H9 (cell line): ENCODE measurements at regions not wholly inside any gene's neighbourhood (a gene's known extent, or its start where the extent isn't known, plus 50 kb on each side); places are given as distances from the start of the nearest gene placed in this dataset.

Experiments used
- DNase-seq: peaks from one replicate; pipeline ENCODE4 v3.0.0-alpha.2; 2017
- H2AFZ ChIP-seq: one replicate; pipeline ENCODE4 v1.6.1; 2013; ENCODE audit warnings: mild to moderate bottlenecking, low read length, control low read depth, moderate library complexity
- H2AK5ac ChIP-seq: 2 replicates; pipeline ENCODE4 v1.6.1; 2013; ENCODE audit warnings: low read length, control low read depth, mixed read lengths; ENCODE audit not compliant: insufficient read length
- H2BK120ac ChIP-seq: one replicate; pipeline ENCODE4 v1.6.1; 2013; ENCODE audit warnings: low read depth, mild to moderate bottlenecking, low read length, control low read depth, inconsistent platforms; ENCODE audit not compliant: poor library complexity, severe bottlenecking
- H2BK12ac ChIP-seq: 2 replicates; pipeline ENCODE4 v1.6.1; 2013; ENCODE audit warnings: low read length, control low read depth, mixed read lengths, low read depth; ENCODE audit not compliant: insufficient read length
- H2BK15ac ChIP-seq: 2 replicates; pipeline ENCODE4 v1.6.1; 2013; ENCODE audit warnings: low read depth, low read length, control low read depth
- H2BK20ac ChIP-seq: one replicate; pipeline ENCODE4 v1.6.1; 2013; ENCODE audit warnings: low read depth, mild to moderate bottlenecking, low read length, control low read depth, inconsistent platforms; ENCODE audit not compliant: poor library complexity, severe bottlenecking
- H2BK5ac ChIP-seq: 2 replicates; pipeline ENCODE4 v1.6.1; 2013; ENCODE audit warnings: low read length, control low read depth, mixed read lengths; ENCODE audit not compliant: insufficient read length
- H3K14ac ChIP-seq: 2 replicates; pipeline ENCODE4 v1.6.1; 2013; ENCODE audit warnings: low read length, control low read depth; ENCODE audit not compliant: insufficient read depth
- H3K18ac ChIP-seq: 2 replicates; pipeline ENCODE4 v1.6.1; 2013; ENCODE audit warnings: low read depth, mild to moderate bottlenecking, mixed read lengths, low read length, control low read depth; ENCODE audit not compliant: insufficient read length
- H3K23ac ChIP-seq: 2 replicates; pipeline ENCODE4 v1.6.1; 2013; ENCODE audit warnings: low read length, control low read depth, mixed read lengths, low read depth; ENCODE audit not compliant: insufficient read length
- H3K23me2 ChIP-seq: 2 replicates; pipeline ENCODE4 v1.6.1; 2013; ENCODE audit warnings: low read depth, mild to moderate bottlenecking, mixed read lengths, low read length, control low read depth; ENCODE audit not compliant: insufficient read length, poor library complexity, severe bottlenecking
- H3K27ac ChIP-seq: 2 replicates; pipeline ENCODE4 v1.5.1; 2013; ENCODE audit warnings: low read length, control low read depth, mixed read lengths, low read depth; ENCODE audit not compliant: insufficient read length
- H3K27me3 ChIP-seq: 2 replicates; pipeline ENCODE4 v1.6.1; 2013; ENCODE audit warnings: low read length, control low read depth, inconsistent platforms; ENCODE audit not compliant: insufficient read depth
- H3K4ac ChIP-seq: 2 replicates; pipeline ENCODE4 v1.6.1; 2013; ENCODE audit warnings: low read depth, mild to moderate bottlenecking, control low read depth, inconsistent platforms, low read length, moderate library complexity
- H3K4me1 ChIP-seq: 2 replicates; pipeline ENCODE4 v1.6.1; 2013; ENCODE audit warnings: low read length, control low read depth, inconsistent platforms; ENCODE audit not compliant: insufficient read depth
- H3K4me2 ChIP-seq: 2 replicates; pipeline ENCODE4 v1.6.1; 2013; ENCODE audit warnings: low read length, control low read depth, mixed read lengths; ENCODE audit not compliant: insufficient read length, insufficient read depth
- H3K56ac ChIP-seq: 2 replicates; pipeline ENCODE4 v1.6.1; 2013; ENCODE audit warnings: low read depth, mild to moderate bottlenecking, mixed read lengths, low read length, control low read depth; ENCODE audit not compliant: insufficient read length
- H3K79me1 ChIP-seq: 2 replicates; pipeline ENCODE4 v1.6.1; 2013; ENCODE audit warnings: low read depth, mild to moderate bottlenecking, moderate library complexity, low read length, control low read depth, inconsistent platforms; ENCODE audit not compliant: insufficient read depth, poor library complexity, severe bottlenecking
- H3K79me2 ChIP-seq: 2 replicates; pipeline ENCODE4 v1.6.1; 2013; ENCODE audit warnings: low read length, control low read depth, inconsistent platforms; ENCODE audit not compliant: insufficient read depth
- H3K9ac ChIP-seq: 2 replicates; pipeline ENCODE4 v1.6.1; 2013; ENCODE audit warnings: low read length, control low read depth, mixed read lengths; ENCODE audit not compliant: insufficient read length; ENCODE audit errors: extremely low read depth
- H3K9me3 ChIP-seq: one replicate; pipeline ENCODE4 v1.6.1; 2013; ENCODE audit warnings: low read depth, low read length, inconsistent platforms; ENCODE audit not compliant: control insufficient read depth
- H3T11ph ChIP-seq: one replicate; pipeline ENCODE4 v1.6.1; 2013; ENCODE audit warnings: mild to moderate bottlenecking, low read length, control low read depth, inconsistent platforms
- H4K20me1 ChIP-seq: one replicate; pipeline ENCODE4 v1.6.1; 2013; ENCODE audit not compliant: control insufficient read depth, insufficient read length, insufficient read depth
- H4K5ac ChIP-seq: 2 replicates; pipeline ENCODE4 v1.6.1; 2013; ENCODE audit warnings: low read depth, mild to moderate bottlenecking, mixed read lengths, low read length, control low read depth; ENCODE audit not compliant: insufficient read length
- H4K8ac ChIP-seq: replicated peaks from 2 replicates; pipeline ENCODE4 v1.6.1; 2013; ENCODE audit warnings: low read length, control low read depth, mixed read lengths, low read depth; ENCODE audit not compliant: insufficient read length
- H4K91ac ChIP-seq: 2 replicates; pipeline ENCODE4 v1.6.1; 2013; ENCODE audit warnings: low read depth, mild to moderate bottlenecking, moderate library complexity, mixed read lengths, low read length, control low read depth; ENCODE audit not compliant: insufficient read length
- H3K27ac Mint-ChIP-seq, 3 experiments: 2 replicates in 2 of 3; 3 replicates in 1 of 3; pipeline ENCODE4 v1.8.0; 2020 to 2021; ENCODE audit warnings: mixed read lengths in 3 of 3, mild to moderate bottlenecking in 1 of 3, moderate library complexity in 1 of 3
- H3K27me3 Mint-ChIP-seq: 2 replicates; pipeline ENCODE4 v1.8.0; 2021; ENCODE audit warnings: low read depth, mild to moderate bottlenecking, moderate library complexity, mixed read lengths
- H3K36me3 Mint-ChIP-seq, 3 experiments: 2 replicates in 2 of 3; 3 replicates in 1 of 3; pipeline ENCODE4 v1.8.0; 2020 to 2021; ENCODE audit warnings: low read depth in 3 of 3, mixed read lengths in 3 of 3; ENCODE audit not compliant: insufficient read depth in 1 of 3
- H3K4me1 Mint-ChIP-seq, 2 experiments: 2 replicates each; pipeline ENCODE4 v1.8.0; 2020; ENCODE audit warnings: mixed read lengths in 2 of 2
- H3K4me3 Mint-ChIP-seq, 2 experiments: 2 replicates in 1 of 2; 3 replicates in 1 of 2; pipeline ENCODE4 v1.8.0; 2020 to 2021; ENCODE audit warnings: mild to moderate bottlenecking in 2 of 2, mixed read lengths in 2 of 2, moderate library complexity in 1 of 2
- H3K9me3 Mint-ChIP-seq, 2 experiments: 2 replicates in 1 of 2; 3 replicates in 1 of 2; pipeline ENCODE4 v1.8.0; 2020; ENCODE audit warnings: mild to moderate bottlenecking in 2 of 2, mixed read lengths in 2 of 2, moderate library complexity in 1 of 2
- CTCF ChIP-seq: fragments of 200-600 bp; sonication (generic); conservative IDR thresholded peaks from 3 replicates; pipeline ENCODE4 v1.8.0; 2021; ENCODE audit warnings: antibody characterized with exemption, mild to moderate bottlenecking
- WGBS: extraction: QIAGEN DNeasy Blood & Tissue Kit; methylation state at CpG from one replicate; pipeline ENCODE4 v1.1.7; 2013; ENCODE audit warnings: missing lambda C conversion rate, low lambda C conversion rate, mixed read lengths; ENCODE audit not compliant: insufficient read length; ENCODE audit errors: extremely low coverage; 5-methylcytosine and 5-hydroxymethylcytosine counted together

GRCh38 chr6:170461111-170461510, 92.0 kb downstream of the PSMB1 start:
- no CpG with 5 or more reads among the region's 10 CpGs for WGBS
- H3T11ph ChIP-seq, result no peak overlapping the region

More at GRCh38 chr6:170461111-170461510, 92.0 kb downstream of the PSMB1 start:
- no peak overlapping the region; a peak in 1 of 7 replicates for H3K27ac Mint-ChIP-seq
- Histone ChIP-seq H2BK12ac (no peak overlapping the region), H3K27ac (no peak overlapping the region), H3K23me2 (no peaks in the 10 kb centered on the region), H3K4me1 (no peaks in the 10 kb centered on the region), H3K23ac (no peak overlapping the region), H2BK5ac (no peak overlapping the region), H3K79me1 (no peaks in the 10 kb centered on the region), H3K18ac (no peak overlapping the region), H4K20me1 (no peaks in the 10 kb centered on the region), H2BK20ac (no peak overlapping the region), H2BK15ac (no peak overlapping the region), H4K8ac (no peak overlapping the region), H3K9ac (no peak overlapping the region), H2AFZ (no peak overlapping the region), H4K5ac (no peak overlapping the region), H3K9me3 (peaks cover 5% of the 10 kb centered on the region), H3K4me2 (no peak overlapping the region), H3K56ac (no peak overlapping the region), H4K91ac (no peak overlapping the region), H3K14ac (no peak overlapping the region), H3K27me3 (no peaks in the 10 kb centered on the region), H3K4ac (no peak overlapping the region), H2AK5ac (no peak overlapping the region), H2BK120ac (no peak overlapping the region), H3K79me2 (no peaks in the 10 kb centered on the region)
- peaks cover 6% of the 10 kb centered on the region for H3K27me3 Mint-ChIP-seq
- DNase-seq, result no peak
- no peak for TF ChIP-seq CTCF
- H3K9me3 Mint-ChIP-seq, result peaks cover 4% of the 10 kb centered on the region in 2 experiments
- H3K4me1 Mint-ChIP-seq, result peaks cover 3% of the 10 kb centered on the region in 2 experiments; a peak in 3 of 4 replicates
- H3K4me3 Mint-ChIP-seq, result peak overlapping the region in 1 of 2 experiments; percentile 42; a peak in 1 of 5 replicates
- H3K36me3 Mint-ChIP-seq, result peaks cover 0 to 5% (median 2%) of the 10 kb centered on the region in 3 experiments; a peak in 3 of 7 replicates
